Keratinocyte (primary cell): ENCODE measurements at regions not wholly inside any gene's neighbourhood (a gene's known extent, or its start where the extent isn't known, plus 50 kb on each side); places are given as distances from the start of the nearest gene placed in this dataset.

ENCODE experiments used
- DNase-seq: peaks from one replicate; pipeline ENCODE4 v3.0.0-alpha.2; 2011; ENCODE audit warnings: low read depth, missing footprints, low spot score
- FAIRE-seq: peaks from 2 replicates; lab custom pipeline; 2011; peaks lifted over from hg19 to GRCh38; lab: Jason Lieb, UNC
- H2AFZ ChIP-seq: 2 replicates; pipeline ENCODE4 v1.6.0; 2012; ENCODE audit warnings: low read length, control low read depth, inconsistent platforms; ENCODE audit not compliant: control insufficient read depth
- H3K27ac ChIP-seq: 2 replicates; pipeline ENCODE4 v1.5.1; 2011; ENCODE audit warnings: low read length; ENCODE audit not compliant: control insufficient read depth, insufficient read depth
- H3K27me3 ChIP-seq: 3 replicates; pipeline ENCODE4 v1.6.0; 2011; ENCODE audit warnings: low read length; ENCODE audit not compliant: control insufficient read depth, insufficient read depth; ENCODE audit errors: extremely low read depth
- H3K36me3 ChIP-seq, 2 experiments: 2 replicates in 1 of 2; 3 replicates in 1 of 2; pipeline ENCODE4 v1.5.1; 2011; ENCODE audit warnings: low read length in 2 of 2, mild to moderate bottlenecking in 1 of 2; ENCODE audit not compliant: control insufficient read depth in 2 of 2, insufficient read depth in 2 of 2; ENCODE audit errors: extremely low read depth in 1 of 2
- H3K4me1 ChIP-seq: 3 replicates; pipeline ENCODE4 v1.5.1; 2011; ENCODE audit warnings: low read length; ENCODE audit not compliant: control insufficient read depth, insufficient read depth; ENCODE audit errors: extremely low read depth
- H3K4me2 ChIP-seq: 3 replicates; pipeline ENCODE4 v1.6.0; 2011; ENCODE audit warnings: low read depth, low read length; ENCODE audit not compliant: control insufficient read depth, insufficient read depth; ENCODE audit errors: extremely low read depth
- H3K4me3 ChIP-seq, 3 experiments: fragments of 200-600 bp in 1 of 3; sonication (generic) in 1 of 3; 2 replicates in 2 of 3; 3 replicates in 1 of 3; pipeline ENCODE4 v1.5.1; 2011 to 2016; ENCODE audit warnings: low read length in 3 of 3, mild to moderate bottlenecking in 3 of 3, control low read depth in 2 of 3, inconsistent platforms in 1 of 3, low read depth in 1 of 3, mixed read lengths in 1 of 3, mixed run types in 1 of 3, moderate library complexity in 1 of 3; ENCODE audit not compliant: control insufficient read depth in 2 of 3, insufficient read depth in 2 of 3; ENCODE audit errors: extremely low read depth in 1 of 3
- H3K79me2 ChIP-seq: 2 replicates; pipeline ENCODE4 v1.6.0; 2012; ENCODE audit warnings: low read length; ENCODE audit not compliant: control insufficient read depth, insufficient read depth
- H3K9ac ChIP-seq: 3 replicates; pipeline ENCODE4 v1.6.0; 2011; ENCODE audit warnings: low read length; ENCODE audit not compliant: control insufficient read depth, insufficient read depth; ENCODE audit errors: extremely low read depth
- H3K9me1 ChIP-seq: 3 replicates; pipeline ENCODE4 v1.6.0; 2011; ENCODE audit warnings: low read length; ENCODE audit not compliant: control insufficient read depth, insufficient read depth; ENCODE audit errors: extremely low read depth
- H3K9me3 ChIP-seq: 2 replicates; pipeline ENCODE4 v1.5.1; 2012; ENCODE audit warnings: low read depth, low read length; ENCODE audit not compliant: control insufficient read depth
- H4K20me1 ChIP-seq: 3 replicates; pipeline ENCODE4 v1.6.0; 2011; ENCODE audit warnings: low read length; ENCODE audit not compliant: control insufficient read depth, insufficient read depth; ENCODE audit errors: extremely low read depth
- CTCF ChIP-seq, 3 experiments: IDR thresholded peaks in 1 of 3; conservative IDR thresholded peaks in 1 of 3; optimal IDR thresholded peaks in 1 of 3; 2 replicates in 2 of 3; 3 replicates in 1 of 3; pipeline versions ENCODE3 to v1.5.1; 2011; ENCODE audit warnings: low read length in 3 of 3, mild to moderate bottlenecking in 3 of 3, moderate library complexity in 2 of 3, control low read depth in 1 of 3, inconsistent platforms in 1 of 3; ENCODE audit not compliant: insufficient read depth in 2 of 3; ENCODE audit errors: extremely low read depth in 1 of 3
- EZH2 ChIP-seq: IDR thresholded peaks from one replicate; pipeline ENCODE4 v1.6.1; 2012; ENCODE audit warnings: inconsistent platforms, mild to moderate bottlenecking, low read length, moderate library complexity
- dilution Hi-C: fragments of 300-500 bp; cut with MboI; formaldehyde crosslinking; loops from one replicate; pipeline ENCODE4 v1.7.0; 2020; ENCODE audit warnings: low sequenced_read_pairs; ENCODE audit not compliant: extremely low pct_ligation_motif_present

- no peak for FAIRE-seq
- no peaks in the 10 kb centered on the region for H3K4me1 ChIP-seq
- dilution Hi-C loops, result no loop called here
- H3K27me3 ChIP-seq, result no peaks in the 10 kb centered on the region
- TF ChIP-seq EZH2, result no peak
- no peak for TF ChIP-seq CTCF (optimal IDR thresholded peaks at IDR 0.05 in 1 of 3, IDR thresholded peaks at IDR 0.05 in 1 of 3, conservative IDR thresholded peaks at IDR 0.05 in 1 of 3; ENCODE audit: extremely low read depth in 1 of 3, insufficient read depth in 2 of 3, low read length in 3 of 3)
- H2AFZ ChIP-seq, result no peak overlapping the region
- no peak overlapping the region for H3K27ac ChIP-seq
- no peaks in the 10 kb centered on the region for H3K36me3 ChIP-seq
- H4K20me1 ChIP-seq, result no peaks in the 10 kb centered on the region
- no peak for DNase-seq
- H3K9me1 ChIP-seq, result no peaks in the 10 kb centered on the region
- no peak overlapping the region for H3K9ac ChIP-seq
- H3K4me3 ChIP-seq, result no peak overlapping the region
- H3K79me2 ChIP-seq, result no peaks in the 10 kb centered on the region
- H3K9me3 ChIP-seq, result no peaks in the 10 kb centered on the region
- H3K4me2 ChIP-seq, result no peak overlapping the region
Measured at GRCh38 chr7:52876402-52876801, 159.0 kb upstream of the POM121L12 start.

GRCh38 chr7:52863652-52864051 is 171.8 kb upstream of the POM121L12 start:
- H3K4me1 ChIP-seq, result no peaks in the 10 kb centered on the region
- no peaks in the 10 kb centered on the region for H3K36me3 ChIP-seq
- no peaks in the 10 kb centered on the region for H3K9me1 ChIP-seq
- no peak for DNase-seq
- no peak for TF ChIP-seq CTCF (optimal IDR thresholded peaks at IDR 0.05 in 1 of 3, IDR thresholded peaks at IDR 0.05 in 1 of 3, conservative IDR thresholded peaks at IDR 0.05 in 1 of 3; ENCODE audit: extremely low read depth in 1 of 3, insufficient read depth in 2 of 3, low read length in 3 of 3)
- no peak for TF ChIP-seq EZH2
- dilution Hi-C loops, result no loop called here
- no peaks in the 10 kb centered on the region for H3K79me2 ChIP-seq
- no peak overlapping the region for H3K4me2 ChIP-seq
- no peak overlapping the region for H2AFZ ChIP-seq
- no peak overlapping the region for H3K9ac ChIP-seq
- FAIRE-seq, result no peak
- H4K20me1 ChIP-seq, result no peaks in the 10 kb centered on the region
- H3K9me3 ChIP-seq, result no peaks in the 10 kb centered on the region
- no peaks in the 10 kb centered on the region for H3K27me3 ChIP-seq
- H3K27ac ChIP-seq, result no peak overlapping the region
- H3K4me3 ChIP-seq, result no peak overlapping the region
